NCI-H82 treated with DMSO at 0.1 percent for 48 hours (cell line): ENCODE measurements at regions not wholly inside any gene's neighbourhood (a gene's known extent, or its start where the extent isn't known, plus 50 kb on each side); places are given as distances from the start of the nearest gene placed in this dataset.
A peak's percentile ranks its signal among the peaks of the same experiment; 100 is the strongest.

ENCODE experiments used
- DNase-seq: peaks from one replicate; lab custom pipeline; 2025; ENCODE audit not compliant: unreplicated experiment; lab: John Stamatoyannopoulos, UW

GRCh38 chr4:41426539-41426938 is 111.4 kb upstream of the LIMCH1 start:
- DNase-seq = no peak

- no peak for DNase-seq
Measured at GRCh38 chr4:41427306-41427882, 110.6 kb upstream of the LIMCH1 start.

GRCh38 chr4:41427931-41428600 is 109.9 kb upstream of the LIMCH1 start:
- peak; percentile 62 for DNase-seq

GRCh38 chr4:41428601-41429279 is 109.2 kb upstream of the LIMCH1 start:
- DNase-seq = peak; percentile 62

- DNase-seq = no peak
Measured at GRCh38 chr4:41429280-41429669, 108.7 kb upstream of the LIMCH1 start.

GRCh38 chr4:41430792-41431191 is 107.2 kb upstream of the LIMCH1 start:
- no peak for DNase-seq

GRCh38 chr4:41431276-41431675 is 106.7 kb upstream of the LIMCH1 start:
- DNase-seq = no peak

- DNase-seq = no peak
Measured at GRCh38 chr4:41432219-41432618, 105.7 kb upstream of the LIMCH1 start.

GRCh38 chr4:41432881-41433280 is 105.1 kb upstream of the LIMCH1 start:
- no peak for DNase-seq

GRCh38 chr4:41433361-41433760 is 104.6 kb upstream of the LIMCH1 start:
- DNase-seq = no peak

- no peak for DNase-seq
Measured at GRCh38 chr4:41435510-41435909, 102.4 kb upstream of the LIMCH1 start.

- DNase-seq = no peak
Measured at GRCh38 chr4:41436419-41436818, 101.5 kb upstream of the LIMCH1 start.

- no peak for DNase-seq
Measured at GRCh38 chr4:41437111-41437536, 100.8 kb upstream of the LIMCH1 start.

- DNase-seq = no peak
Measured at GRCh38 chr4:41438931-41439297, 99.0 kb upstream of the LIMCH1 start.

GRCh38 chr4:41442810-41443209 is 95.1 kb upstream of the LIMCH1 start:
- no peak for DNase-seq

GRCh38 chr4:41443340-41444079 is 94.4 kb upstream of the LIMCH1 start:
- DNase-seq = no peak

- no peak for DNase-seq
Measured at GRCh38 chr4:41446391-41446790, 91.6 kb upstream of the LIMCH1 start.

- no peak for DNase-seq
Measured at GRCh38 chr4:41446981-41447725, 90.8 kb upstream of the LIMCH1 start.

- DNase-seq = no peak
Measured at GRCh38 chr4:41448934-41449333, 89.0 kb upstream of the LIMCH1 start.

GRCh38 chr4:41451961-41452360 is 86.0 kb upstream of the LIMCH1 start:
- no peak for DNase-seq
